ENCODE measurements at regions not wholly inside any gene's neighbourhood (a gene's known extent, or its start where the extent isn't known, plus 50 kb on each side); places are given as distances from the start of the nearest gene placed in this dataset.

DNA sequence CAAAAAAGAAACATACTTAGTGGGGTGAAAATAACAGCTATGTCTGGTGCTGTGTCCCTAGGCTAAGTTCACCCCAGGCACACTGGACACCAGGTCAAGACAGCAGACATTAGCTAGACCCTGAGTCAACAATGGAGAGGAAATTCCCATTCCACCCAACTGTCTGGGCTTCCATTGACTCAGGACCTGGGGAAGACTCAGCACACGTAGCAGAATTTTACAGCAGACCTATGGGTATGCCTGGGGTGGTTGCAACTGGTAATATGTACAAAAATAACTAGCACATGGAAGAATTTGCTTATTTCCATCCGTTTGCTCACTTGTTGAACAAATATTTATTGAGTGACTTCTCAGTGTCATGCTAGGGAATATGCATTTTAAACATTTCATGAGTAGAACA, 117.0 kb downstream of the GAS1 start:
- no peak for FAIRE-seq
- DNase-seq (ENCODE audit: low spot score), result no peak

GRCh38 chr9:86829496-86830046, 117.7 kb downstream of the GAS1 start:
- no peak for DNase-seq (ENCODE audit: low spot score)
- no peak for FAIRE-seq

DNA sequence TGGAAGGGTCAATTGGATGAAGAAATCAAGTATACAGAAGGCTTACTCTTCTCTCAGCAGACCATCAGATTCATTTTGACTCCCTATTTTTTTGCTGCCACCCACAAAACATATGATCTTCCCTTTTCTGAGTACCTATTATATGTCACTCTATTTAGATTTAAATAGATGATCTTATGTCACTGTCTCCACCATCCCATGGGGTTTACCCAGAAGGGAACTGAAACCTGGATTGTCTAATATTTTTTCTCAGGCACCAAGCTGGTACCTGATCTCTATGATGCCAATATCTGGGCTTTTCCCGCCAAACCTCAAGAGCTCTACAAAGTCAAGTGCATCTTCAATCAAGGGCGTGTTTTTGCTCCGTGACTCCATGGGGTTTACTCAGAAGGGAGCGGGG, 118.7 kb downstream of the GAS1 start:
- DNase-seq (ENCODE audit: low spot score) (no peak), FAIRE-seq (no peak)

DNA sequence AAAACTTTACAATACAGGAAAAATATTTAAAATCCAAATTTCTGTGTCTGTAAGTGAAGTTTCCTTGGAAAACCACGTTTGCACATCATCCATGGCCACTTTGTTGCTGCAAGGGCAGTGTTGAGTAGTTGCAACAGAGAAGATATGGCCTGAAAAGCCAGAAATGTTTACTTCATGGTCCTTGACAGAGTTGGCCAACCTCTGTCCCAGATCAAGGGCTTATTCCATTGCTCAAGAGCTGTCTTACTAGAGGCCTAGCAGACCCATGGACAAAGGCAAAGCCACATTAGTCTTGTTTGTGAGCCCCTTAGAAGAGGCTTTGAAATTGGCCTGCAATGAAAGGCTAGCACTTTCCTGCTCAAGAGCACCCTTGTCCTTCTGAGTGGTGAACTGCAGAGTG, 119.4 kb downstream of the GAS1 start:
- no peak for FAIRE-seq

GRCh38 chr9:86825299-86825698, 122.0 kb downstream of the GAS1 start:
- no peak for FAIRE-seq

More for the DNA sequence above, 119.4 kb downstream of the GAS1 start:
- DNase-seq (ENCODE audit: low spot score), result no peak

GRCh38 chr9:86822006-86822801, 125.1 kb downstream of the GAS1 start:
- no peak for FAIRE-seq
- no peak for DNase-seq (ENCODE audit: low spot score)

More at GRCh38 chr9:86825299-86825698, 122.0 kb downstream of the GAS1 start:
- no peak for DNase-seq (ENCODE audit: low spot score)

- DNase-seq (ENCODE audit: low spot score), result no peak
- no peak for FAIRE-seq
Measured at GRCh38 chr9:86821006-86821845, 126.1 kb downstream of the GAS1 start.

DNA sequence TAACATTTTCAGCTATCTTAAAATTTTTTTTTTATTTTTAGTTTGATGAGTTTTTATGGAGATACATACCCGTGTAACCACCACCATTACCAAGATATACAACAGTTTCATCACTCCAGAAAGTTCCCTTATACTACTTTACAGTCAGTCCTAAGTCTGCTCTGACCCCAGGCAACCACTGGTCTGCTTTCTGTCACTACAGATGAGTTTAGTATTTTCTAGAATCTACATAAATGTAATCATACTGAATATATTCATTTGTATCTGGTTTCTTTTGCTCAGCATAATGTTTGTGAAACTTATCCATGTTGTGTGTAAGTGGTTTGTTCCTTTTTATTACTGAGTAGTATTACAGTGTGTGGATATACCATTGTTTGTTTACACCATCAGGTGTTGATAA, 127.8 kb downstream of the GAS1 start:
- DNase-seq (ENCODE audit: low spot score) (no peak), FAIRE-seq (no peak)

GRCh38 chr9:86818636-86819035, 128.7 kb downstream of the GAS1 start:
- DNase-seq (ENCODE audit: low spot score) (no peak), FAIRE-seq (no peak)

GRCh38 chr9:86816868-86817267, 130.4 kb downstream of the GAS1 start:
- no peak for FAIRE-seq
- DNase-seq (ENCODE audit: low spot score), result no peak

GRCh38 chr9:86816366-86816765, 130.9 kb downstream of the GAS1 start:
- FAIRE-seq (no peak), DNase-seq (ENCODE audit: low spot score) (no peak)

GRCh38 chr9:86812616-86813015, 134.7 kb downstream of the GAS1 start:
- FAIRE-seq (no peak), DNase-seq (ENCODE audit: low spot score) (no peak)

GRCh38 chr9:86809759-86810367, 137.4 kb downstream of the GAS1 start:
- no peak for FAIRE-seq

GRCh38 chr9:86809151-86809550, 138.2 kb downstream of the GAS1 start:
- no peak for DNase-seq (ENCODE audit: low spot score)
- FAIRE-seq, result no peak

More at GRCh38 chr9:86809759-86810367, 137.4 kb downstream of the GAS1 start:
- no peak for DNase-seq (ENCODE audit: low spot score)

GRCh38 chr9:86807367-86807976, 139.8 kb downstream of the GAS1 start:
- FAIRE-seq, result no peak
- no peak for DNase-seq (ENCODE audit: low spot score)

DNA sequence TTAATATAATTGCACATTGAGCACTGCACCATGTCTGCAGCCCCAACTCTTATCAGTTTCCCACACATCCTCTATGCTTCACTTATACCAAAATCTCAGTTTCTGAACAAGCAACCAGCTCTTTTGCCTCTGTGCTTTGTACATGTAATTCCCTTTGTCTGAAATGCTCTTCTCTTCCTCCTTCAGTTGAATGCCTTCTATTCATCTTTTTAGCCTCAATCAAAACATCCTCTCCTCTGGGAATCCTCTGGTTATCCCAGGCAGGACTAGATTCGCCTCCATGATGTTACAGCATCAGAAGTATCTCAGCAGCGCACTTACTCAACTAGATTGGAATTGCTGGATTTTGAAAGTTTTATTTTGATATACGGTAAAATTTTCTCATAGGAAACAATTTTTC, 143.3 kb downstream of the GAS1 start:
- no peak for FAIRE-seq
- no peak for DNase-seq (ENCODE audit: low spot score)

- FAIRE-seq, result peak; percentile 99
- DNase-seq (ENCODE audit: low spot score), result no peak
Measured at GRCh38 chr9:86802900-86803673, 144.2 kb downstream of the GAS1 start.

DNA sequence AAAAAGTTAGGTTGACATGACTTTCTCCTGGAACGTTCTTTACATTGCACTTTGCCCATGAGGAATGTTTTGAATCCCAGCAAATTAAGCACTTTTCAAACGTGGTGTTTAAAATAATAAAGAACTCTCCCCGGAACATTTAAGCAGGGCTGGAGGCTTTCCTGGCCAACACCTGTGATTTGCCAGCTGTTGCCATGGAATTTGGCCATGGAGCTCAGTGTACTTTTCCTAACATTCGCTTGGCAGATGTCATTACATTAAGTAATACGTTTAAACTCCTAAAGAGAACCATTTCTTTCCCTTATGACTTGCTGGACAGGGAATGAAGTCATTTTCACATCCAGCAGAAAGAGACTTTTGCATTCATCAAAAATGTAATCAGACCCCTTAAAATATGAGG, 146.1 kb downstream of the GAS1 start:
- DNase-seq (ENCODE audit: low spot score) (no peak), FAIRE-seq (no peak)

DNA sequence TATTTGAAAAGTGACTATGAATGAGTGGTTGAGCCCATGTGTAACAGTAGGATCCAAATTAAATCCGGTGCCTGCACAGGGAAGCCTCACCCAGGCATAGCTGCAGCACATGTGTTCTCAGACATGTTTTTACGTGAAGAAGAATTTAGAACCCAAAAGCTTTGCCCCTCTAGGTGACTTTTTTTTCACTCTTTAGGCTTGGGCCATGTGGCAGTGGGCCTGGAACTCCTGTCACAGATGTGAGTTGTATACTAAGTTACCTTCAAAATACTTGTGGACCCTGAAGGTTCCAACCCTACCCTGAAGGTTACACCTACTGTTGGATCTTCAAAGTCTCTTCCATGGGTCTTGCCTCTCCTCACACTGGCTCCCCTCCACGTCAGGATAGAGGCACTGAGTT, 146.6 kb downstream of the GAS1 start:
- DNase-seq (ENCODE audit: low spot score) (no peak), FAIRE-seq (no peak)

DNA sequence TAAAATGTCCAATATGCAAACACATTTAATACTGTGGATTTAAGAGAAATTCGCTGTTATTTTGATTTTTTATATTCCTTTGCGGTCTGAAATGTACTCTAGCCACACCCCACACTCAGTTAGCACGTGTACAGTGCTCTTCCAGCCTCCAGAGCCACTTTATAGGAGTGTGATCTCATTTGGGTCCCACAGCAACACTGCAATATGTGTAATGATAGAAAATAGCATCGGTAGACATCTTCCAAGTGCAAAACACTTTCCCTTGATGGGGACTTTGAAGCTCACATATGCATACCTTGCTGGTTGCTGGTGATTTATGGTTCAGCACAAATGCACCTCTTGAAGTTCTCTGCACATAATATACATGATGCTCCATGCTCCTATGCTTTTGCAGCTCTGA, 148.3 kb downstream of the GAS1 start:
- FAIRE-seq (no peak), DNase-seq (ENCODE audit: low spot score) (no peak)

- no peak for DNase-seq (ENCODE audit: low spot score)
- no peak for FAIRE-seq
Measured at GRCh38 chr9:86796666-86797065, 150.6 kb downstream of the GAS1 start.
